Stimulated activated CD4-positive, alpha-beta T cell treated with anti-CD3 and anti-CD28 coated beads, Interleukin-1b, Interleukin-23, amount 100 ng/mL, for 4 hours (primary cell): ENCODE measurements at regions not wholly inside any gene's neighbourhood (a gene's known extent, or its start where the extent isn't known, plus 50 kb on each side); places are given as distances from the start of the nearest gene placed in this dataset.

Experiments
- DNase-seq, 2 donors: peaks; one replicate each; pipeline ENCODE4 v3.0.0-alpha.2; 2020; ENCODE audit warnings: low read depth in 2 of 2

- DNase-seq = no peak
These were observed 159.2 kb downstream of the RPS12 start for GRCh38 chr6:132973514-132973993.

- DNase-seq = no peak
These were observed 159.8 kb downstream of the RPS12 start for GRCh38 chr6:132974122-132974521.

GRCh38 chr6:132977413-132977812, 163.0 kb downstream of the RPS12 start:
- DNase-seq = no peak

- DNase-seq = no peak
These were observed 164.3 kb downstream of the RPS12 start for GRCh38 chr6:132978685-132979084.

GRCh38 chr6:132993738-132994137, 179.4 kb downstream of the RPS12 start:
- no peak for DNase-seq

GRCh38 chr6:132995009-132995408, 180.6 kb downstream of the RPS12 start:
- no peak for DNase-seq

- DNase-seq = no peak
These were observed 181.1 kb downstream of the RPS12 start for GRCh38 chr6:132995432-132995831.

- DNase-seq = no peak
These were observed 184.0 kb downstream of the RPS12 start for GRCh38 chr6:132998418-132998817.

GRCh38 chr6:133001040-133001565, 186.7 kb downstream of the RPS12 start:
- DNase-seq = no peak

GRCh38 chr6:133004304-133004884, 190.0 kb downstream of the RPS12 start:
- DNase-seq = no peak

- no peak for DNase-seq
These were observed 198.4 kb downstream of the RPS12 start for GRCh38 chr6:133012774-133013173.

GRCh38 chr6:133016631-133017030, 202.3 kb downstream of the RPS12 start:
- no peak for DNase-seq

GRCh38 chr6:133017581-133017980, 203.2 kb downstream of the RPS12 start:
- no peak for DNase-seq

- DNase-seq = no peak
These were observed 212.3 kb downstream of the RPS12 start for GRCh38 chr6:133026705-133027104.

GRCh38 chr6:133033263-133033662, 207.9 kb upstream of the EYA4 start:
- DNase-seq = no peak

GRCh38 chr6:133034509-133035206, 206.5 kb upstream of the EYA4 start:
- DNase-seq = no peak

GRCh38 chr6:133040094-133040802, 200.9 kb upstream of the EYA4 start:
- no peak for DNase-seq

GRCh38 chr6:133040803-133041419, 200.2 kb upstream of the EYA4 start:
- no peak for DNase-seq

- no peak for DNase-seq
These were observed 198.5 kb upstream of the EYA4 start for GRCh38 chr6:133042550-133043120.

GRCh38 chr6:133046576-133046975, 194.6 kb upstream of the EYA4 start:
- no peak for DNase-seq

- DNase-seq = no peak
These were observed 194.0 kb upstream of the EYA4 start for GRCh38 chr6:133047065-133047665.
